GM18520 (cell line): ENCODE measurements at regions not wholly inside any gene's neighbourhood (a gene's known extent, or its start where the extent isn't known, plus 50 kb on each side); places are given as distances from the start of the nearest gene placed in this dataset.

Source experiments
- ATAC-seq: cut with Tn5 transposase; IDR thresholded peaks from one replicate; pipeline ENCODE4 v1.9.1; 2021; ENCODE audit not compliant: unreplicated experiment

- ATAC-seq: no peak
Observed at GRCh38 chr2:8563814-8564474, 117.9 kb upstream of the ID2 start.

DNA sequence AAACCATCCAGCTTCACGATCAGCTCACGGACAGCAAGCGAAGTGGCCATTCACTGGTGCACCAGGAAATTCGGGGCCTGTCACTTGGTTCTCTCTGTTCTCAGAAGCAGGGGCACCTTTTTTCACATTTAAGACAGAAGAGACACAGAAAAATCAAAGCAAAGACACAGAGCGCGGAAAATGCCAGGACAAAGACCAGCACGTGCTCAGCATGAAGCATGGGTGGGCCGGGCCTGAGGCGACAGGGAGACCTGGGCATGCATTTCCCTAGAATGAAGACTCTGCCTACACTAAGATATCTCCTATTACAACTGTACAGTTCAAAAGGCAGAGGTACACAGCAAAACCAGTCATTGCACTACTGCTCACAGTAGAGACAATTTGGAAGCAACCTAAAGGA, 117.4 kb upstream of the ID2 start:
- ATAC-seq: no peak

GRCh38 chr2:8565399-8566154, 116.3 kb upstream of the ID2 start:
- ATAC-seq: no peak

DNA sequence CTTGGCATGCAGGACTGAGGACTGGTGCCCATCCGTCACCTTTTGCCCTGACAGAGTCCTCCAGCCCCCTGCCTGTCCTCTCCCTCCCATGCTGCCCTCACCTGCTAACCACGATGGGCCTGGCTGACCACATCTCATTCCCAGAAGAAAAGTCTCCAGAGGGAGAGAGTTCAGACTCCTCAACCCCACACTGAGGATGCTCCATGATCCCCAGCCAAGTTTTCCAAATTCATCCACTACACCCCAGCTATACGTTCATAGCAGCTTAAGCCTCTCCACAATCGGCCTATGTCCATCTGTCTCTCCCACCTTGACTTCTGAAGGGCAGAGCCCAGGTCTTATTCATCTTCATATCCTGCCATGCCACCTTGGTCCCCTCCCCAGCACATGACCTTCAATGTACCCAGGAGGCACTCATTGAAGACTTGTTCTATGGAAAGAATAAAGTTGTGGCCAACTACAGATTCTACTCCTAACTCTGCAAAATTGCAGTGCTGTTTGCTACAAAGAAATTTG, 115.6 kb upstream of the ID2 start:
- ATAC-seq: no peak

DNA sequence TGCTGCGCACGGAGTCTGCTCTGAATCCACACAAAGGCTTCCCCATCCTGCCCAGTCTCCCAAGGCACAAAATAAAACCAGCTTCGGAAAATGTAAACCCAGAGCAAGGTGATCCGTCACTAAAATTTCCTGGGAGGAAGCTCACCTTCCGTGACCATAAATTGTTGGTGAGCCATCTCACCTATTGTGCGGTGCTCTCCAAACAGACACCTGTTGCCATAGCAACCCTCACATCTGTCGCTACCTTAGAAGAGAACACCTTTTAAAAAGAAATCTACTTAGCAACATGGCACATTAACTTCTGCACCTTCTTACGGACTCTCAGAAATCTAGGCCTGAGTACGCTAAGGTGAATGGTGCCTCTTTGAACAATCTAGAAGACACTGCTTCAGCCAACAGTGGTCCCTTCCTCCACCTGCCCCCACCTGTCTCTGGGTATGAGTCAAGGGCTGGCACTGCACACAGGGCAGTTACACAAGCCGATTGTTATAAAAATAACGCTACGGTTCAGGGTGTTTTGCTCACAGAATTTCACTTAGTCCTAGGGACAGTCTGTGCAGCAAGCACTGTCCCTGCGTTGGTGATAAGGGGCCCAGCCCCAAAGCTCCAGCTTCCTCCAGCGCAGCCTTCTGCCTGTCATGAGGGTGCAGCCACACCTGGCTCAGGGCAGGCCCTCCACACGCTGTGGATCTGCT, 114.9 kb upstream of the ID2 start:
- ATAC-seq: no peak

GRCh38 chr2:8567469-8568260, 114.2 kb upstream of the ID2 start:
- ATAC-seq: no peak

GRCh38 chr2:8568543-8569302, 113.1 kb upstream of the ID2 start:
- ATAC-seq: no peak

- ATAC-seq: no peak
Observed at GRCh38 chr2:8569332-8569930, 112.4 kb upstream of the ID2 start.

DNA sequence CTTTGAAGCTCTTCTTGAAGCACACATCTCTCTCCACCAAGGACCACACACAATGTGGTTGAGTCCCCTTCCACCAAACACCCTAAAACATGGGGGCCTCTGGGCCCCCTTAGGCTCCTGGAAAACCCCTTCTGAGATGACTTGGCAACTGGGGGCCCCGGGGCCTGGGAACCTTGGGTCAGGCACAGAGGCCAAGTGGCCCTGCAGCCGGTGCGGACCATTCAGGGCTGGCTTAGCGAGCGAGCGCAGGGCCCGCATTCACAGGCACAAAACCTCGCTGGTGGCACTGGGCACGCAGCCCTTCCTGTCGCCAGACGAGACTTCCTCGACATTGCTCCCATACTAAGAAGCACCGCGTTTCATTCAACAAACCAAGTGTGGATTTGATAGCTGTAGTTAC, 111.2 kb upstream of the ID2 start:
- no peak for ATAC-seq

DNA sequence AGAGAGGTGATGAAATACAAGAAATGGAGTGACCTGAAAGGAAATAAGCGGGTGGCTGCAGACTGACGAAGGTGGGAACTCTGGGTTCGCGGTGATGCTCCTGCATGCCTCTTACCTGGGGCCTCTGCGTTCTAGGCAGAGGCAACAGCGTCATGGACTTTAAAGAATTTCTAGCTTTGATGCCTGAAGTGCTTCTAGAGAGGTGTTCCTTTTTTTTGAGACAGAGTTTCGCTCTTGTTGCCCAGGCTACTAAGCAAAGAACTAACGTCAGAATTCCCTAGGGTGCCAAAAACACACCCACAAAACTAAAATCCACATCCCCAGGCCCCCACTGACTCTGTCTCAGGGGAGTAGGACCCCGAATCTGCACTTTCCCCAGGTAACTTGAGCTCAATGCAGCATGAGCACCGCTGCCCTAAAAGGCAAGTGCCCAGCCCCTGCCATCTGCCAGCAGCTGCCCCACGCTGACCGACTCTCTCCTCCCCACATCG, 110.5 kb upstream of the ID2 start:
- ATAC-seq: no peak

DNA sequence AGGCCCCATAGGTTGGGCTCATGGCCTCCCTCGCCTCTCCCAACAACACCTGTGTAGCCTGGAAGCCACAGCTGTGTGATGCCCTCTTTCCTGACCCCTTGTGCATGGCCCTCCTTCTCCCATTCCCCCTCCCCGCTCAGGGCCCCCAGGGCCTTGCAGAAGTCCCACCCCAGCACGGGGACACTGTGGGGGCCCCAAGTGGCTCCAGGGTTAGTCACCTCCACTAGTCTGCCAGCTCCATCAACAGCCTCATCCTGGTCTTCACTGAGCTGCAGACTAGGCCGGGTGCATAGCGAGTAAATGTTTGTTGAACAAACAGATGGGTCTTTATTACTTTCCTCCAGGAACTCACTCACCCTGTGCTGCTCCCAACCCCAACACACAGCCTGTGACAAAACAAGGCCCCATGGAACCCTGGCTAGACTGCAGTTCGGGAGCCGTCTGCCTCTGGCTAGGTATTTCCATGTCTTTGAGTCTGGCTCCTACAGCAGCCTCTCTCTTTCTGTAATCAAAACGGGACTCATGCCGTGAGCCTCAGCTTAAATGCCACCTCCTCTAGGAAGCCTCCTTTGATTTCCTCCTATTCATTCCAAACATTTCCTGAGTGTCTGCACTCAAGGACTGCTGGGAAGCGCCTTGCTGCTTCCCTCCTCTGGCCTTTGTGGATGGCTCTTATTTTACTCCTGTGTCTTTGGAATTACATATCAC, 109.9 kb upstream of the ID2 start:
- ATAC-seq: no peak

GRCh38 chr2:8572712-8573233, 109.1 kb upstream of the ID2 start:
- no peak for ATAC-seq

GRCh38 chr2:8573234-8573941, 108.5 kb upstream of the ID2 start:
- ATAC-seq: no peak

DNA sequence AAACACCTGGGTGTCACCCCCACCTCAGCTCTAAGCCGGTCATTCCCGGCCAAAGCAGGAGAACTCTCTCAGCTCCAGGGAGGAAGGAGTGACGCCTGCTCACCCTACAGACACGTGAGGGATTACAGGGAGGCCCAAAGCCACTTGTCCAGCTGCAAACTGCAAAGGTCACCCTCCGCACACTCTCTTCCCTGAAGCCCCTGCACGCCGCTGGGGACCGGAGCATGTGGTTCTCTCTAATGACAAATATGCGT, 108.0 kb upstream of the ID2 start:
- ATAC-seq: no peak

DNA sequence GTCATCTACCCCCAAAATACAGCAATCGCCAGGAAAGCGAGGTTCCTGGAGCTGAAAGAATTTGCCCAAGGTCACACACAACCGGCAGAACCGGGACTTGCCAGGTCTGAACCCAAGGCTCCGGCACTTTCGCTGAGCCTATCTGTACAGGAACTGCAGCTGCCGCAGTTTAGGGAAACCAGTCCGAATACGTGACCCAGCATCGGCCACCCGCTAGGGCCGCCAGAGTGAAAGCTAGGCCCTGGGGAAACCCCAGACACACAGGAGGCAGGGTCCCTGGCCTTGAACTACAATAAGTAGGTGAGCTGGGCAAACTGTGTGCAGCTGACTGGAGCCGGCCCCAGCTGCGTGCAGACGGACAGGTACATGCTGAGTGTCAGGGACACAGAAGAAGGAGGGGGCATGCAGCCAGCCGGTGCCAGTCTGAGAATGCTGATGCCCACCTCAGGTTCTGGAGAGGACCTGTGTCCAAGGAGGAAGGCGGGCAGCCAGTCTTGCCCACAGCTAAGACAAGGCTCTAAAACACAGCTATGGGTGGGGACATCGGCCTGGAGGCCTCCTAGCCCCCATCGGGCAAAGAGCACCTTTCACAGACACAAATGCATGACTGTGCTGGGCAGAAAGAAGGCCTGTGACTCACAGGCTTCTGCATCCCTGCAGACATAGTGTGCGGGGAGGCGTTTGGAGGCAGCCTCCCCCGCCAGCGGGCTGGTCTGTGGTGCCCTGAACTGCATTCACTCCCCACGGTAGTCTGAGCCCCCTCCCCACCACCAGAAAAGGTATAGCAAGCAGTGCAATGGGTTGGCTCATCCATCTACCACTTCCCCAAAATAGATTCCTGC, 107.4 kb upstream of the ID2 start:
- ATAC-seq: no peak

- ATAC-seq: no peak
Observed at GRCh38 chr2:8575038-8575833, 106.6 kb upstream of the ID2 start.

- ATAC-seq: no peak
Observed at GRCh38 chr2:8575834-8576423, 105.9 kb upstream of the ID2 start.
